Ishikawa (cell line): ENCODE measurements at regions not wholly inside any gene's neighbourhood (a gene's known extent, or its start where the extent isn't known, plus 50 kb on each side); places are given as distances from the start of the nearest gene placed in this dataset.

ENCODE experiments used
- CEBPB ChIP-seq: IDR thresholded peaks from 2 replicates; pipeline ENCODE4 v1.6.1; 2012
- CREB1 ChIP-seq: IDR thresholded peaks from 2 replicates; pipeline ENCODE4 v1.6.1; 2012; ENCODE audit warnings: low read depth
- EGR1 ChIP-seq: IDR thresholded peaks from 2 replicates; pipeline ENCODE4 v1.6.1; 2012
- EP300 ChIP-seq: IDR thresholded peaks from 2 replicates; pipeline ENCODE4 v1.6.1; 2012; ENCODE audit warnings: borderline replicate concordance
- FOXM1 ChIP-seq: IDR thresholded peaks from 2 replicates; pipeline ENCODE4 v1.6.1; 2012; ENCODE audit warnings: low read depth, borderline replicate concordance
- NFIC ChIP-seq: IDR thresholded peaks from 2 replicates; pipeline ENCODE4 v1.6.1; 2012
- RAD21 ChIP-seq: IDR thresholded peaks from 2 replicates; pipeline ENCODE4 v1.6.1; 2012; ENCODE audit warnings: low read depth
- REST ChIP-seq: IDR thresholded peaks from 2 replicates; pipeline ENCODE4 v1.6.1; 2012; ENCODE audit warnings: low read depth, mild to moderate bottlenecking
- TAF1 ChIP-seq: IDR thresholded peaks from 2 replicates; pipeline ENCODE4 v1.6.1; 2012; ENCODE audit warnings: low read depth, mild to moderate bottlenecking
- TCF12 ChIP-seq: IDR thresholded peaks from 2 replicates; pipeline ENCODE4 v1.6.1; 2012; ENCODE audit warnings: low read depth
- TEAD4 ChIP-seq: IDR thresholded peaks from 2 replicates; pipeline ENCODE4 v1.6.1; 2012
- USF1 ChIP-seq: IDR thresholded peaks from 2 replicates; pipeline ENCODE4 v1.6.1; 2012
- YY1 ChIP-seq: IDR thresholded peaks from 2 replicates; pipeline ENCODE4 v1.6.1; 2012; ENCODE audit warnings: low read depth
- ZBTB7A ChIP-seq: IDR thresholded peaks from 2 replicates; pipeline ENCODE4 v1.6.1; 2012; ENCODE audit warnings: low read depth
- TF ChIP-seq, protein P1 (sequence below): IDR thresholded peaks from 2 replicates; pipeline ENCODE4 v1.6.1; 2012

GRCh38 chr16:48099455-48099854 lies 56.3 kb downstream of the ABCC12 start:
- TF ChIP-seq, protein P1, sequence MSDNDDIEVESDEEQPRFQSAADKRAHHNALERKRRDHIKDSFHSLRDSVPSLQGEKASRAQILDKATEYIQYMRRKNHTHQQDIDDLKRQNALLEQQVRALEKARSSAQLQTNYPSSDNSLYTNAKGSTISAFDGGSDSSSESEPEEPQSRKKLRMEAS = no peak
- no peak for TF ChIP-seq CREB1
- TF ChIP-seq REST = no peak
- TF ChIP-seq YY1 = 0 out of 2 replicates have a peak, but pooled peaks have one; percentile 43
- no peak for TF ChIP-seq FOXM1
- TF ChIP-seq USF1 = peak; percentile 93

GRCh38 chr16:48098472-48098871 lies 57.3 kb downstream of the ABCC12 start:
- TF ChIP-seq RAD21 (no peak), CEBPB (no peak), TEAD4 (no peak), EP300 (no peak), TAF1 (no peak), EGR1 (no peak), FOXM1 (no peak), YY1 (no peak), REST (no peak), USF1 (no peak), NFIC (no peak), CREB1 (no peak), ZBTB7A (no peak), TCF12 (no peak)
- TF ChIP-seq, protein P1 = no peak

- TF ChIP-seq CEBPB (no peak), EP300 (no peak), CREB1 (no peak), TAF1 (no peak), REST (no peak), RAD21 (no peak), TEAD4 (no peak), FOXM1 (no peak), EGR1 (no peak), ZBTB7A (no peak), USF1 (no peak), YY1 (no peak), TCF12 (no peak)
- TF ChIP-seq, protein P1 = no peak
These were observed 64.7 kb downstream of the ABCC12 start for GRCh38 chr16:48091117-48091516.

- TF ChIP-seq REST = no peak
- TF ChIP-seq TEAD4 = no peak
- TF ChIP-seq, protein P1 = no peak
- TF ChIP-seq EP300 = no peak
- TF ChIP-seq NFIC = no peak
- no peak for TF ChIP-seq FOXM1
- no peak for TF ChIP-seq RAD21
- TF ChIP-seq CEBPB = no peak
- TF ChIP-seq ZBTB7A = no peak
- TF ChIP-seq TAF1 = no peak
These were observed 66.6 kb downstream of the ABCC12 start for GRCh38 chr16:48089053-48089792.
